HG03108 (cell line): ENCODE measurements at regions not wholly inside any gene's neighbourhood (a gene's known extent, or its start where the extent isn't known, plus 50 kb on each side); places are given as distances from the start of the nearest gene placed in this dataset.

Experiments
- ATAC-seq: cut with Tn5 transposase; IDR thresholded peaks from one replicate; pipeline ENCODE4 v1.9.1; 2021; ENCODE audit warnings: moderate library complexity; ENCODE audit not compliant: unreplicated experiment

- no peak for ATAC-seq
These were observed 347.7 kb upstream of the TGFBR2 start for GRCh38 chr3:30258426-30259392.

GRCh38 chr3:30259730-30260129 is 346.7 kb upstream of the TGFBR2 start:
- ATAC-seq = no peak

- no peak for ATAC-seq
These were observed 345.6 kb upstream of the TGFBR2 start for GRCh38 chr3:30260762-30261161.

GRCh38 chr3:30263238-30263924 is 343.0 kb upstream of the TGFBR2 start:
- no peak for ATAC-seq

GRCh38 chr3:30263925-30264313 is 342.5 kb upstream of the TGFBR2 start:
- ATAC-seq = no peak

- ATAC-seq = no peak
These were observed 339.9 kb upstream of the TGFBR2 start for GRCh38 chr3:30266524-30266923.

- no peak for ATAC-seq
These were observed 338.1 kb upstream of the TGFBR2 start for GRCh38 chr3:30268288-30268687.

GRCh38 chr3:30269751-30270445 is 336.5 kb upstream of the TGFBR2 start:
- ATAC-seq = no peak

- ATAC-seq = no peak
These were observed 334.6 kb upstream of the TGFBR2 start for GRCh38 chr3:30271781-30272180.

GRCh38 chr3:30273304-30274072 is 332.9 kb upstream of the TGFBR2 start:
- no peak for ATAC-seq

GRCh38 chr3:30277494-30277893 is 328.9 kb upstream of the TGFBR2 start:
- no peak for ATAC-seq

- ATAC-seq = no peak
These were observed 324.9 kb upstream of the TGFBR2 start for GRCh38 chr3:30281526-30281925.

GRCh38 chr3:30282154-30282696 is 324.2 kb upstream of the TGFBR2 start:
- ATAC-seq = no peak

- ATAC-seq = no peak
These were observed 321.0 kb upstream of the TGFBR2 start for GRCh38 chr3:30285188-30286006.

GRCh38 chr3:30286007-30286669 is 320.3 kb upstream of the TGFBR2 start:
- ATAC-seq = no peak

- no peak for ATAC-seq
These were observed 319.6 kb upstream of the TGFBR2 start for GRCh38 chr3:30286811-30287210.

GRCh38 chr3:30288830-30289229 is 317.6 kb upstream of the TGFBR2 start:
- ATAC-seq = no peak

- ATAC-seq = no peak
These were observed 317.1 kb upstream of the TGFBR2 start for GRCh38 chr3:30289324-30289723.

GRCh38 chr3:30289766-30290165 is 316.6 kb upstream of the TGFBR2 start:
- no peak for ATAC-seq
